ENCODE measurements at regions not wholly inside any gene's neighbourhood (a gene's known extent, or its start where the extent isn't known, plus 50 kb on each side); places are given as distances from the start of the nearest gene placed in this dataset.

GRCh38 chr17:63369233-63369632 lies 76.9 kb downstream of the CYB561 start:
- H3K4me1 ChIP-seq (ENCODE audit: control insufficient read depth in 1 of 2, insufficient read depth in 2 of 2, low read length in 2 of 2): no peaks in the 10 kb centered on the region
- H3K27me3 ChIP-seq (ENCODE audit: control insufficient read depth in 1 of 2, insufficient read depth in 2 of 2, low read length in 1 of 2): no peaks in the 10 kb centered on the region
- no peak for ATAC-seq (ENCODE audit: low FRiP score)
- no peak overlapping the region for H3K4me3 ChIP-seq (ENCODE audit: low read length in 2 of 2)
- no peaks in the 10 kb centered on the region for H3K9me3 ChIP-seq (ENCODE audit: control insufficient read depth, low read length)
- intact Hi-C loops (cut with DNase I): no loop called here
- H3K27ac ChIP-seq (ENCODE audit: low read depth in 1 of 2, low read length in 2 of 2): no peak overlapping the region
- 95 to 96% methylated on average over 4 of the region's 4 CpGs for WGBS, 2 donors
- no peak for DNase-seq
- no peaks in the 10 kb centered on the region for H3K36me3 ChIP-seq (ENCODE audit: control insufficient read depth in 1 of 2, insufficient read depth in 2 of 2, low read length in 1 of 2)

- intact Hi-C loops (cut with DNase I): no loop called here
- no peak for ATAC-seq (ENCODE audit: low FRiP score)
These were observed 75.4 kb downstream of the CYB561 start for GRCh38 chr17:63370696-63371095.

GRCh38 chr17:63376949-63377348 lies 69.2 kb downstream of the CYB561 start:
- ATAC-seq (ENCODE audit: low FRiP score) (no peak), DNase-seq (no peak)
- Histone ChIP-seq H3K4me1 (ENCODE audit: control insufficient read depth in 1 of 2, insufficient read depth in 2 of 2, low read length in 2 of 2) (peaks cover 5% of the 10 kb centered on the region in 2 donors), H3K27me3 (ENCODE audit: control insufficient read depth in 1 of 2, insufficient read depth in 2 of 2, low read length in 1 of 2) (no peaks in the 10 kb centered on the region), H3K27ac (ENCODE audit: low read depth in 1 of 2, low read length in 2 of 2) (no peak overlapping the region), H3K36me3 (ENCODE audit: control insufficient read depth in 1 of 2, insufficient read depth in 2 of 2, low read length in 1 of 2) (peaks cover 0 to 3% of the 10 kb centered on the region in 2 donors), H3K9me3 (ENCODE audit: control insufficient read depth, low read length) (no peaks in the 10 kb centered on the region), H3K4me3 (ENCODE audit: low read length in 2 of 2) (no peak overlapping the region)
- WGBS, 2 donors: 95 to 96% methylated on average over 3 of the region's 3 CpGs
- intact Hi-C loops (cut with DNase I): no loop called here

More at GRCh38 chr17:63370696-63371095, 75.4 kb downstream of the CYB561 start:
- Histone ChIP-seq H3K36me3 (ENCODE audit: control insufficient read depth in 1 of 2, insufficient read depth in 2 of 2, low read length in 1 of 2) (no peaks in the 10 kb centered on the region), H3K4me1 (ENCODE audit: control insufficient read depth in 1 of 2, insufficient read depth in 2 of 2, low read length in 2 of 2) (no peaks in the 10 kb centered on the region), H3K27me3 (ENCODE audit: control insufficient read depth in 1 of 2, insufficient read depth in 2 of 2, low read length in 1 of 2) (no peaks in the 10 kb centered on the region), H3K27ac (ENCODE audit: low read depth in 1 of 2, low read length in 2 of 2) (no peak overlapping the region), H3K4me3 (ENCODE audit: low read length in 2 of 2) (no peak overlapping the region), H3K9me3 (ENCODE audit: control insufficient read depth, low read length) (no peaks in the 10 kb centered on the region)
- WGBS, 2 donors: 89 to 91% methylated on average over 8 of the region's 8 CpGs
- DNase-seq: no peak

GRCh38 chr17:63378411-63379375 lies 67.4 kb downstream of the CYB561 start:
- DNase-seq (peak in 1 of 2 donors; percentile 55), ATAC-seq (ENCODE audit: low FRiP score) (peak; percentile 57)
- intact Hi-C loops (cut with DNase I): no loop called here
- H3K36me3 ChIP-seq (ENCODE audit: control insufficient read depth in 1 of 2, insufficient read depth in 2 of 2, low read length in 1 of 2): peaks cover 0 to 3% of the 10 kb centered on the region in 2 donors
- H3K4me3 ChIP-seq (ENCODE audit: low read length in 2 of 2): no peak overlapping the region
- H3K4me1 ChIP-seq (ENCODE audit: control insufficient read depth in 1 of 2, insufficient read depth in 2 of 2, low read length in 2 of 2): peaks cover 5% of the 10 kb centered on the region in 2 donors
- H3K27ac ChIP-seq (ENCODE audit: low read depth in 1 of 2, low read length in 2 of 2): peak overlapping the region; percentile 67 to 76
- no peaks in the 10 kb centered on the region for H3K27me3 ChIP-seq (ENCODE audit: control insufficient read depth in 1 of 2, insufficient read depth in 2 of 2, low read length in 1 of 2)
- no peaks in the 10 kb centered on the region for H3K9me3 ChIP-seq (ENCODE audit: control insufficient read depth, low read length)
- 50 to 55% methylated on average over 3 of the region's 3 CpGs for WGBS, 2 donors

- no peaks in the 10 kb centered on the region for H3K27me3 ChIP-seq (ENCODE audit: control insufficient read depth in 1 of 2, insufficient read depth in 2 of 2, low read length in 1 of 2)
- intact Hi-C loops (cut with DNase I): no loop called here
- no peak overlapping the region for H3K4me3 ChIP-seq (ENCODE audit: low read length in 2 of 2)
- DNase-seq (no peak), ATAC-seq (ENCODE audit: low FRiP score) (no peak)
- 75 to 76% methylated on average over 5 of the region's 5 CpGs for WGBS, 2 donors
- H3K9me3 ChIP-seq (ENCODE audit: control insufficient read depth, low read length): no peaks in the 10 kb centered on the region
- peaks cover 5% of the 10 kb centered on the region in 2 donors for H3K4me1 ChIP-seq (ENCODE audit: control insufficient read depth in 1 of 2, insufficient read depth in 2 of 2, low read length in 2 of 2)
- H3K27ac ChIP-seq (ENCODE audit: low read depth in 1 of 2, low read length in 2 of 2): no peak overlapping the region
- peaks cover 0 to 3% of the 10 kb centered on the region in 2 donors for H3K36me3 ChIP-seq (ENCODE audit: control insufficient read depth in 1 of 2, insufficient read depth in 2 of 2, low read length in 1 of 2)
These were observed 66.5 kb downstream of the CYB561 start for GRCh38 chr17:63379636-63380035.

GRCh38 chr17:63381101-63381729 lies 64.9 kb downstream of the CYB561 start:
- DNase-seq (no peak), ATAC-seq (ENCODE audit: low FRiP score) (no peak)
- Histone ChIP-seq H3K27me3 (ENCODE audit: control insufficient read depth in 1 of 2, insufficient read depth in 2 of 2, low read length in 1 of 2) (no peaks in the 10 kb centered on the region), H3K4me1 (ENCODE audit: control insufficient read depth in 1 of 2, insufficient read depth in 2 of 2, low read length in 2 of 2) (peaks cover 5% of the 10 kb centered on the region in 2 donors), H3K27ac (ENCODE audit: low read depth in 1 of 2, low read length in 2 of 2) (no peak overlapping the region), H3K36me3 (ENCODE audit: control insufficient read depth in 1 of 2, insufficient read depth in 2 of 2, low read length in 1 of 2) (peaks cover 0 to 3% of the 10 kb centered on the region in 2 donors), H3K9me3 (ENCODE audit: control insufficient read depth, low read length) (no peaks in the 10 kb centered on the region), H3K4me3 (ENCODE audit: low read length in 2 of 2) (no peak overlapping the region)
- intact Hi-C loops (cut with DNase I): no loop called here
- WGBS, 2 donors: 46 to 49% methylated on average over 4 of the region's 4 CpGs

GRCh38 chr17:63382136-63382535 lies 64.0 kb downstream of the CYB561 start:
- H3K27ac ChIP-seq (ENCODE audit: low read depth in 1 of 2, low read length in 2 of 2): no peak overlapping the region
- H3K36me3 ChIP-seq (ENCODE audit: control insufficient read depth in 1 of 2, insufficient read depth in 2 of 2, low read length in 1 of 2): peaks cover 0 to 3% of the 10 kb centered on the region in 2 donors
- H3K9me3 ChIP-seq (ENCODE audit: control insufficient read depth, low read length): no peaks in the 10 kb centered on the region
- H3K27me3 ChIP-seq (ENCODE audit: control insufficient read depth in 1 of 2, insufficient read depth in 2 of 2, low read length in 1 of 2): no peaks in the 10 kb centered on the region
- DNase-seq (no peak), ATAC-seq (ENCODE audit: low FRiP score) (no peak)
- 90 to 92% methylated on average over 2 of the region's 2 CpGs for WGBS, 2 donors
- H3K4me3 ChIP-seq (ENCODE audit: low read length in 2 of 2): no peak overlapping the region
- intact Hi-C loops (cut with DNase I): no loop called here
- peaks cover 5% of the 10 kb centered on the region in 2 donors for H3K4me1 ChIP-seq (ENCODE audit: control insufficient read depth in 1 of 2, insufficient read depth in 2 of 2, low read length in 2 of 2)
